RWPE2 (cell line): ENCODE measurements at regions not wholly inside any gene's neighbourhood (a gene's known extent, or its start where the extent isn't known, plus 50 kb on each side); places are given as distances from the start of the nearest gene placed in this dataset.
"Not testable (repeated sequence)": the region's sequence is repeated elsewhere in the genome, so short reads cannot be mapped to it uniquely, and the experiment has no call there.

ENCODE experiments used
- ATAC-seq: fragments of 200-7000 bp; cut with Tn5 transposase; 3 replicates; pipeline ENCODE4 v1.9.1; 2021; ENCODE audit warnings: low read depth
- DNase-seq: peaks from one replicate; pipeline ENCODE4 v3.0.0-alpha.2; 2020; ENCODE audit warnings: low spot score
- H3K27ac ChIP-seq: fragments of 450-650 bp; 2 replicates; pipeline ENCODE4 v1.5.1; 2017; ENCODE audit warnings: mild to moderate bottlenecking; ENCODE audit not compliant: poor library complexity, severe bottlenecking
- H3K27me3 ChIP-seq: fragments of 250-450 bp; sonication (Bioruptor Pico); 2 replicates; pipeline ENCODE4 v1.5.1; 2021; ENCODE audit warnings: mild to moderate bottlenecking, moderate library complexity; ENCODE audit not compliant: insufficient read depth, poor library complexity, severe bottlenecking
- H3K36me3 ChIP-seq: fragments of 250-450 bp; sonication (Bioruptor Pico); 2 replicates; pipeline ENCODE4 v1.5.1; 2020; ENCODE audit warnings: low read depth, mild to moderate bottlenecking, moderate library complexity
- H3K4me1 ChIP-seq: fragments of 250-450 bp; sonication (Bioruptor Pico); 2 replicates; pipeline ENCODE4 v1.5.1; 2021; ENCODE audit warnings: mild to moderate bottlenecking, moderate library complexity; ENCODE audit not compliant: insufficient read depth, poor library complexity, severe bottlenecking
- H3K4me3 ChIP-seq: fragments of 250-450 bp; sonication (Bioruptor Pico); 2 replicates; pipeline ENCODE4 v1.5.1; 2021; ENCODE audit warnings: mild to moderate bottlenecking, moderate library complexity; ENCODE audit not compliant: severe bottlenecking
- H3K9me3 ChIP-seq: fragments of 250-450 bp; sonication (Bioruptor Pico); 2 replicates; pipeline ENCODE4 v1.5.1; 2021; ENCODE audit warnings: mild to moderate bottlenecking, moderate library complexity; ENCODE audit not compliant: severe bottlenecking
- CTCF ChIP-seq: fragments of 450-650 bp; IDR thresholded peaks from one replicate; pipeline ENCODE4 v1.5.1; 2017; ENCODE audit warnings: mild to moderate bottlenecking, moderate library complexity; ENCODE audit not compliant: poor library complexity, severe bottlenecking

DNA sequence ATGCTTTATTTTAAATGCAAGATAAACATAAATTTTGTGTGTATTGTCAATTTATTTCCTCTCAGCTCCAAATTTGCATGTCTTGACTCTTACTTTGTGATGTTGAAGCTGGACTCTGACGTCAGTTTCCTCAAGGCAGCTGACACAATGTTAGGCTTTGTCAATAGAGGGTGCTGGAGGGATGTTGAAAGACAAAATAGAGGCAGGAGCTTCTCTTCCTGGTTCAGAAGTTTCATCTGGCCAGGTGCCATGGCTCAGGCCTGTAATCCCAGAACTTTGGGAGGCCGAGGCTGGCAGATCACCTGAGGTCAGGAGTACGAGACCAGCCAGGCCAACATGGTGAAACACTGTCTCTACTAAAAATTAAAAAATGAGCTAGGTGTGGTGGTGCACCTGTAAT lies 408.6 kb downstream of the GBE1 start:
- no peak for DNase-seq
- Histone ChIP-seq H3K27me3 (no peaks in the 10 kb centered on the region), H3K27ac (no peak overlapping the region), H3K9me3 (no peaks in the 10 kb centered on the region), H3K4me1 (no peaks in the 10 kb centered on the region), H3K4me3 (no peak overlapping the region), H3K36me3 (no peaks in the 10 kb centered on the region)
- no peak for ATAC-seq
- peak; percentile 16 for TF ChIP-seq CTCF

- TF ChIP-seq CTCF, result no peak
- ATAC-seq (no peak), DNase-seq (no peak)
- H3K27me3 ChIP-seq, result no peaks in the 10 kb centered on the region
- no peak overlapping the region for H3K4me3 ChIP-seq
- no peaks in the 10 kb centered on the region for H3K36me3 ChIP-seq
- no peaks in the 10 kb centered on the region for H3K4me1 ChIP-seq
- H3K27ac ChIP-seq, result no peak overlapping the region
- H3K9me3 ChIP-seq, result no peaks in the 10 kb centered on the region
These were observed 411.6 kb downstream of the GBE1 start for GRCh38 chr3:81349816-81350340.

DNA sequence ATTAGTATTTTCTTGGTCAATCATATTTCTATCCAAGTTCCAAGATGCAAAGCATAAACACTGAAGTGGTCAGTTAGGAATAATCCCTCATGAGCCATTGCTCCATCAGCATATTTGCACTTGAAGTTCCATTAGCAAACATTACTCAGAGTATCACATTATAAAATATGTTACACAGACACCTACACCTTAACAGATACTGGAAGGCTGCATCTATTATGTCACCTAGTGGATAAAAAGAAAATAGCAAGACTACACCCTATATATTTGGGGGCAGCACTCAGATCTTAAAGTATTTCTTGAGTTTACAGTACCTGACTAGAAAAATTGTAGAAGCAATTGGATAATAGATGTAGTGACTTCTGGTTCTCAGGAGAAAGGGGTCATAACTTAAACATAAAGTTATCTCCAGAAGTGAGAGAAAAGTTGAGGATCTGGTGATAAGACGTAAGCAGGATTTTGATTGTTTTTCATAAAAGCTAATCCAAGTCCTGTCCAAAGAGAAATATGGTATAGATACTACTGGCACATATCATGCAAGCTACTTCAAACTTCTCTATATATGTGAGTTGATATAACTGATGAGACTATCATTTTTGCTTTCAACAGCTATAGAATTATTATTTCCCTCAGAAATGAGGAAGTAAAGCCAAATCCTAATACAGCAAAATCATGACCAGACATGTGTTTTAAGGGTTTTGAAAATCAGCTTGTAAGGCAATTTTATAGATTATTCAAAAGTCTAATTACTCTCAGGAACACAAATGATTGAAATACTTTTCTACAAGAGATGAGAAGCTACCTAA lies 422.2 kb downstream of the GBE1 start:
- ATAC-seq, result peak; percentile 87
- H3K36me3 ChIP-seq, result no peaks in the 10 kb centered on the region
- no peaks in the 10 kb centered on the region for H3K9me3 ChIP-seq
- no peak for DNase-seq
- no peak overlapping the region for H3K4me3 ChIP-seq
- no peak overlapping the region for H3K27ac ChIP-seq
- peaks cover 3% of the 10 kb centered on the region for H3K27me3 ChIP-seq
- no peaks in the 10 kb centered on the region for H3K4me1 ChIP-seq
- peak; percentile 83 for TF ChIP-seq CTCF

DNA sequence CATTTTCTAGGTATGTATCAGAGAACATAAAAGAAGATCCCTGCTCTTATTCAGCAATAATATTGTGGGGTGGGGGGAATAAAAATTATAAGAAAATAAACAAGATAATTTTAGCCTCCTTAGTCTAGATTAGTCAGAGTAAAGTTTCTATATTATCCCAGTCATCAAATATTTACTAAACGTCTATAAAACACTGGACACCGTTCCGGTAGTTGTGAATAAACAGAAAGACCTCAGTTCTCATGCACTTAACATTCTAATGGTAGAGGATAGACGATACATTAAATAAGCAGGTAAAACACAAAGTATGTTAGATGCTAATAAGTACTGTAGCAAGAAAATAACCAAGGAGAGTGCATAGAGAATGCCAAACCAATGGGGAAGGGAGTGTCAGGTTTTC lies 425.0 kb downstream of the GBE1 start:
- Histone ChIP-seq H3K9me3 (no peaks in the 10 kb centered on the region), H3K36me3 (no peaks in the 10 kb centered on the region), H3K4me1 (no peaks in the 10 kb centered on the region), H3K27ac (no peak overlapping the region), H3K4me3 (no peak overlapping the region), H3K27me3 (peaks cover 6% of the 10 kb centered on the region)
- no peak for ATAC-seq
- no peak for DNase-seq
- no peak for TF ChIP-seq CTCF

GRCh38 chr3:81329835-81330234 lies 431.6 kb downstream of the GBE1 start:
- H3K27ac ChIP-seq, H3K4me1 ChIP-seq, ATAC-seq, H3K36me3 ChIP-seq, H3K4me3 ChIP-seq, DNase-seq, H3K27me3 ChIP-seq, H3K9me3 ChIP-seq: not testable (repeated sequence)
